Activated CD4-positive, alpha-beta T cell treated with anti-CD3 and anti-CD28 coated beads for 1 hour (primary cell): ENCODE measurements at regions not wholly inside any gene's neighbourhood (a gene's known extent, or its start where the extent isn't known, plus 50 kb on each side); places are given as distances from the start of the nearest gene placed in this dataset.
"Not testable (repeated sequence)": the region's sequence is repeated elsewhere in the genome, so short reads cannot be mapped to it uniquely, and the experiment has no call there.

Experiments used
- DNase-seq: peaks from one replicate; pipeline ENCODE4 v3.0.0-alpha.2; 2020

DNA sequence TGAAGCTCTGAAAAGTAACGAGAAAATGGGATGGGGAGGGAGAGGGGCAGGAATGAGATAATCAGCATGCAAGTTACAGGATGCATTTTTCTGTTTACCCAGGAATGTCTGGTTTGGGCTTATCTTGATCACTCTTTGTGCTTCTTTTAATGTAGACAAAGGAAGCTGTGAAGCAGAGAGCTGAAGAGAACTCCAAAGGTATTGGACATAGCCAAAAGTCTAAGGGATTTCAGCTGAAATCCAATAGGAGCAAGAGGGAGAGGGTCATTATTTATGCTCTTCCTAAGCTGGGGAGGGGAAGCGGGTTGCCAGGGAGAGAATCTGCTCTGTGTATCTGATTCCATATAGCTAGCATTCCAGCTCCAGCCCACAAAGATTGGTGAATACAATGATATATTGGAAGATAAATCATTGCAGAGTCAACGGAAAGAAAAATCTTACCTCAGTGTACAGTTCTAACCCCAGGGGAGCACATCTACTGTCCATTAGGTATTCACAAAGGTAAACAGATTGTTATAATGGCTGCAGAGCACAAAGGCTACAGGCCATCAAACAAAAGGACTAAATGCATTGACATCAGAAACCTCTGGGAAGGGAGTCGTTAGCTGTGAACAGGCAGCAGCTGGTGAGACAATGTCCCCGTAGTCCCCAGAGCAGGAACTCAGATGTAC is 61.0 kb upstream of the PELI2 start:
- no peak for DNase-seq

DNA sequence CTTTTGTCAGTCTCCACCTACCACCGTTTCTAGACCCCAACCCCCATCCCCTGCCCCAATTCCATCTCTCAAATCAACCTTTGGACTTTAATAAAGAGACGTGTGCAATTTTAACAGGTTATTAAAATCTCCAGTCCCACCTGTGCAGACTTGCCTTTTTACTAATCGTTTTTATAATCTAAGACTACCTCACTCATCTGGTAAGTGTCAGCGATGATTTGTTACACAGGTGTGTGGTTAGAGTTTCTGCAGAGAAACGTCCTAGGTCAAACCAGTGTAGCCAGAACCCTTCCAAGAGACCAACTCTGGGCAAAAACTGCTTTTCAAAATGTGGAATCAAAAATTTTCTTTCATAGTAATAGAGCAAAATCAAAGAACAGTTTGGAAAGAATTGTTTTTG is 60.4 kb upstream of the PELI2 start:
- DNase-seq, result no peak

DNA sequence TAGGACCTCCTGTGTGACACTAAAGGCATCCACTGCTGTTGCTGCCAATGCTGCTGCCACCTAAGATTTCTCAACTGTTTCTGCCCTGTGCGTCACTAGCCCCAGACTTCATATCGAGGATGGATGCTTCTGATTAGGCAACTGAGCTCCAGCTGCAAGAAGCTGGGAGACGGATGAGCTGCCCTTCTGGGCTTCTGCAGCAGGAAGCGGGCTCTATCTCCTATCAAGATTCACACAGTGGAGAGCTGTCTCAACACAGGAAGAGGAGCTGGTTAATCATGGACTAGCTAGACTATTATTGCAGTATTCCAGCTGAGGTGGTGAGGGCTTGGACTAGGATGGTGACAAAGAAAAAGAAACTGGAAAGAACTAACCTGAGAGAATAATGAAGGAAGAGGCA is 59.2 kb upstream of the PELI2 start:
- DNase-seq, result no peak

DNA sequence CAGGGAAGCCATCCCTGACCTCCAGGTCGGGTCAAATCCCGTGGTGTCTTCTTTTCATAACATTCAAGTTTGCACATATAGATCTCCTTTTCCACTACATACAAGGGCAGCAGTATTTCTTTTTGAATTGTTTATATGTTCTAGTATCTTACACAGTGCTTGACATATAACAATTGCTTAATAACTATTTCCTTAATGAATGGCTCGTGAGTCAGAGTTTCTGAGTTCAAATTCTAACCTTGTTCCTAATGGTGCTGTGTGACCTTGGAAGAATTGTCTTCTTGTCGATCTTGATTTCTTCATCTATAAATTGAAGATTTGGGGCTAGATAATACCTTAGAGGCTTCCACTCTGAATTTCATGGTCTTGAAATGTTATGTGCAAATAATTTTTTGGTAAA is 57.2 kb upstream of the PELI2 start:
- no peak for DNase-seq

DNA sequence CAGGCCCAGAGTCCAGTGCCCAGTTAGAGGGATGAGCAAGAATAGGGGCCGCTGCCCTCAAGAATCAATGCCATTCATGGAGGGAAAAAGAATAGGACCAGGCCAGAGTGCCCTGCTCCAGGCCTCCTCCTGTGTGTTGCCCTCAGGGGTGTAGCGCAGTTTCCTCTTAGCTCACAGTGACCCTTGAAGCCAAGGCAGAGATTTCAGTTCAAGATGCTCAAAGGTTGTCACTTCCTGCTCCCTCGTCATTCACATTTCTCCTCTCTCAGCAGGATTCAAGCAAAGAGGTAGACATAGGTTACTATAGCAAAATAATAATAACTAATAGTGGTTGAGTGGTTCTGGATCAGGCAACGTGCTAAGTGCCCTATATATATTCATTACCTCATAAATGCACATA is 55.1 kb upstream of the PELI2 start:
- no peak for DNase-seq

DNA sequence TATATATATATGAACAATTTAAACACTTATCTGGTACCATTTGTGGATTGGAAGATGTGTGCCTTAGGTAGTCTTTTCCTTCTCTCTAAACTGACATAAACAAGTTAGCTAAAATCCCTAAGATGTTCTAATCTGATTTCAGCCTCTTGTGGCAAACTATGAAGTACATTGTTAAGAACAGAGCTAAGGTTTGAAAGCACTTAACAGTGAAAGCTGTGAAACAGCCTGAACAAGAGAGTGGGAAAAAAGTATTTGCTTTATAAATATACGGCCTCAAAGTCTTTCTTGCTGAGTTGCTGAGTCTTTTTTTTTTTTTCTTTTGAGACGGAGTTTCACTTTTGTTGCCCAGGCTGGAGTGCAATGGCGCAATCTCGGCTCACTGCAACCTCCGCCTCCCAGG is 53.7 kb upstream of the PELI2 start:
- DNase-seq, result no peak

DNA sequence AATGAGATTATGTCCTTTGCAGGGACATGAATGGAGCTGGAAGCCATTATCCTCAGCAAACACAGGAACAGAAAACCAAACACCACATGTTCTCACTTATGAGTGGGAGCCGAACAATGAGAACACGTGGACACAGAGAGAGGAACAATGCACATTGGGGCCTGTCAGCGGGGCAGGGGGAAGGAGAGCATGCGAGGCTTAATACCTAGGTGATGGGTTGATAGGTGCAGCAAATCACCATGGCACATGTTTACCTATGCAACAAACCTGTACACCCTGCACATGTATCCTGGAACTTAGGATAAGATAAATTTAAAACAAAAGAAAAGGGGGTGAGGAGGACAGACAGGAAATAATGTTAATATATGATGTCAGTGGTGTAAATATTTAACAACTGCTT is 53.0 kb upstream of the PELI2 start:
- not testable (repeated sequence) for DNase-seq

DNA sequence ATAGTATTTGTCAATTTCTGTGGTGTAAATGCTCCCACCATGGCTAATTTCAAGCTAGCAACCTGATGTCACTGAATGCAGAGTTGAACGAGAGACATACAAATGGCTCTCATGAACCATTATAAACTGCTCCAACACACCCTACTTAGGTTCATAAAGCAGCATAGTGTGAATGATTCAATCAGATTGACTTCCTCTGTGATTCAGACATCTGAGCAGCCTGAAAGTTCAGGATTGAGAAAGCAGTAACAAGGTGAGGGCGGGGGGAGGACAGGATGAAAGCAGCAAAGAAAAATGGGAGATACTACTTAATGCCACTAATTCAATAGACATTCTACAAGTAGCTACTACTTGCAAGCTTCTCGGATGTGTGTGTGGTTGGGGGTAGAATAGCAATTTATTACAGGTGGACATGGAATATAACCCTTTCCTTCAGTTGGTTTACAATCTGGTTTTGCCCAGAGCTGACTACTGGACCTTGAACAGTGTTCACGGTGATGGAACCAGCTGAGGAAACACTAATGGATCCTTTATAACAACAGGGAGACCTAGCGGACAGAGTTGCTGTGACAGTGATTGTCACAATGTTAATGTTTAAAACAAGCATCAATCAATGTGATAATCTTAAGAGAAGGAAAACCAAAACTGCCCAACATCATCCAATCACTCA is 52.5 kb upstream of the PELI2 start:
- DNase-seq, result no peak
